Skin of body (tissue), 1 donor: ENCODE measurements at regions not wholly inside any gene's neighbourhood (a gene's known extent, or its start where the extent isn't known, plus 50 kb on each side); places are given as distances from the start of the nearest gene placed in this dataset.
A peak's percentile ranks its signal among the peaks of the same experiment; 100 is the strongest.
"Not testable (repeated sequence)": the region's sequence is repeated elsewhere in the genome, so short reads cannot be mapped to it uniquely, and the experiment has no call there.

Experiments used
- DNase-seq: peaks from one replicate; lab custom pipeline; 2025; lab: John Stamatoyannopoulos, UW

DNA sequence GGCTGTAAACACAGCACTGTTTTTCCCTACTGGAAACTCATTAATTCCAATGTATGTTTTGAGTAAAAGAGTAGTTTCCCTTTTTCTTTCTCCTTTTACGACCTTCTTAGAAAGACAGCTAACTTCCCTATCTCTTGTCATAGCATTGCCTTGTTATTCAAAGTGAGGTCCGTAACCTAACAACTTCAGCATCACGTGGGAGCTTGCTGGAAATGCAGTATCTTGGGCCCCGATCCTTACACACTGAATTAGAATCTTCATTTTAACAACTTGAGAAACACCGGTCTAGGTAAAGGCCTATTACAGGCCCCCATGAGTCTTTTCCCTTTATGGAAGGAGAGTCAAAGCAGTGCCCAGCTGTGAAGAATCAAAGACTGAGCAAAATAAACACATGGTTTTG is 230.7 kb upstream of the PRKD1 start:
- no peak for DNase-seq

DNA sequence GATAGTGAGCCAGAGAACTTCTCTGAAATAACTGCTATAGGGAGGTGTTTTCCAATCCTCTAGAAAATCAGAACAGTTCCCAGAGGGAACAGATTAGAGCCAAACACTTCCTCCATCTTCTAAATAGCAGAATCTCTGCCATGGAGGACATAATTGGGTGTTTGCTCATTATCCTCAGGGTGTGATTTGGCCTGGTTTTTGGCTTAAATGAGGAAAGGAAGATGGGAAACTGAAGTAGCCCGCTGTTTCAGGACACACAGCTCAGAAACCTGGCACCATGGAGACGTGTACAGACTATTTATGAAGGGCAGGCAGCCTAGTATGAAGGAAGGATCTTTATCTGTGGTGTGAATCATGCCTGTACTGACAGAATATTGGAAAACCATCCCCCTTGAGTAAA is 231.7 kb upstream of the PRKD1 start:
- peak; percentile 86 for DNase-seq

DNA sequence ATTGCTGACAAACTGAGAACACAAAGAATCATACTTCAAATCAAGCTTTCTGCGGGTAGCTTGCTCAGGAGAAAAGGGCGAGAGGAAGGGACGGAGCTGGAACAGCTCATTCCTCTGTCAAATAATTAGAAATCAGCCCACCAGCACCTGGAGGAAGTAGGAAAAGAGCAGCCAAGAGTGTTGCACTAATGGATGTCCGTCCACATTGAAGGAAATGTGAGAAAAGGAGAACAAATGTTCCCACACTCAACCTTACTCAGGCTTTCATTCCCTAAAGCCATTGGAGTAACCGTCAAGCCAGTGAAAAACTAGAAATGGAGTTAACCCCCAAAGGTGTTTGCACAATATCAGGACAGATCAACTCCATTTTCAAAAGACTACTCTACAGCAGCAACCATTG is 233.0 kb upstream of the PRKD1 start:
- no peak for DNase-seq

DNA sequence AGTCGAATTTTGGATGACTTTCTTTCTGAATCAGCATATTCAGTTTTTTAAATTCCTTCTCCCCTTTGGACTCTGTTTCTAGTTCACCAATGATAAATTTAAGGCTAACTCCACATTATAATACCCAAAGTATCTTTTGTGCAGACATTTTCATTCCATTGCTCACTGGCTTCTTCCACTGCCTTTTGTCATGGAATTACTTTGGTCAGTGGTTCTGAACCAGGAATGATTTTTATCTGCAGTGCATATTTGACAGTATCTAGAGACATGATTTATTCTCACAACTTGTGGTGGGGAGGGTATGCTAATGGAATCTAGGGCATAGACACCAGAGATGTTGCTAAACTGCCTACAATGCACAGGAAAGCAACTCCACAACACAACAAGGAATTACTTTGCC is 234.4 kb upstream of the PRKD1 start:
- no peak for DNase-seq

DNA sequence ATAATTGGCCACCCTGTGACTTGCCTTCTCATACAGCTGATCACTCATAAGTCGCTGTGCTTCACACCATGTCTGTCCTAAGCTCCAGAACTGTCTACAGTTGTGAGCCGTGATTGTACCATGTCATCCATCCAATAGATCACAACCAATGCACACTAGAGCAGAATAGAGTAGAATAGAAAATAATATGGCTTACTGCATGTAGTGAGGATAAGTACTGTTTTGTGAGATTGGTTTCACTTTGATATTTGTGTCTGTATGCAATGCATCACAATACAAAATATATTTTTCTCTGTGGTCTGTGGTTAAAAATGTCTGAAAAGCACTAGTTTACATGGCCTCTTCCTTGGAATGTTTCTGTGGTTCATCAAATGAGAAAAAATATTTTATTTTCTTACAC is 237.6 kb upstream of the PRKD1 start:
- no peak for DNase-seq

DNA sequence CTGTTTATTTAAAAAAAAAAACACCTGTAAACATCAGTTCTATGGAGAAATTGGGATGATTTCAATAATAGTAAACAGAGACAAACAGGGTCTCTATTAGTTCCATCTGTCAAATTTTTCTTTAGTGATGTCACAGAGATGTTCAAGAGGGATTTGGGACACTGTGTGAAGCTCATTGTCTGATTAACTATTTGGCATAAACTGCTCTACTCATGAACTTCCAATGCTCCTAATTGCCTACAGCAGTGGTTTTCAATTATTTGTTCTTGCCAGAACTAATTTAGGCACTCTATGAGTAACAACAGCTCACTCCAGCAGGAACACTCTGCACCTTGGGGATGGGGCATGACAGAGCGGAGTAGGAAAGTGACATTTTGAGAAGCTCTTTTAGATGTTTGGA is 250.1 kb upstream of the PRKD1 start:
- DNase-seq = peak; percentile 92

DNA sequence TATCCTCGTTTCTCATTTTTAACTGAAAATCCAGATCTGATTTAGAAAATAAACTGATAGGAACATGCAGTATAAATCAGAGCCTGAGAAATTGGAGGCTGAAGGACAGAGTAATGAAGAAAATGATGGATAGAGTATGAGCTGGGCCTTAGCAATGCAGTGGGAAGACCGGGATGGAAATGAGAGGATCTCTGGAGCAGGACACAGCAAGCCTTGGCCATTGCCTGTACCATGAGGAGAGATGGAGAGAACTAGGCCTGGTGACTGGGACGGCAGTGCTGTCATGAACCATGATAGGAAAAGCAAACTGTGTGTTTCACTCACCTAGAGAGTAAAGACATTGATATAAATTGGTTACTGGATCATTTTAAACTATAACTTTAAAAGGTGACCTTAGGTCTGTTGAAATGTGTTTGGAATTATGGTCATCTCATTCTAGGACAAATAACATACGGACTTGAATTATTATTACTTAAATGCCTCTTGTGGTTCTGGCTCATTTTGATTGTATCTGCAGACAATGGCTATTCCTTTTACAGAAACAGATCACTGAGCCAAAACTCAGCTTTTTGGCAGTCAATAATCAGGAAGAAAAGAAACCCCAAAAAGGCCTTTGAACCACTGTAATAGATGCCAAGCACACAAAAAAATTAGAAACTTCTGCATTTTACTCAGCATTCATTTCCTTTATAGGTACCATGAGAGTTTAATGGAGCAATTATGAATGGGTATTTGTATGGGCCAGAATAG is 251.9 kb upstream of the PRKD1 start:
- DNase-seq = no peak

DNA sequence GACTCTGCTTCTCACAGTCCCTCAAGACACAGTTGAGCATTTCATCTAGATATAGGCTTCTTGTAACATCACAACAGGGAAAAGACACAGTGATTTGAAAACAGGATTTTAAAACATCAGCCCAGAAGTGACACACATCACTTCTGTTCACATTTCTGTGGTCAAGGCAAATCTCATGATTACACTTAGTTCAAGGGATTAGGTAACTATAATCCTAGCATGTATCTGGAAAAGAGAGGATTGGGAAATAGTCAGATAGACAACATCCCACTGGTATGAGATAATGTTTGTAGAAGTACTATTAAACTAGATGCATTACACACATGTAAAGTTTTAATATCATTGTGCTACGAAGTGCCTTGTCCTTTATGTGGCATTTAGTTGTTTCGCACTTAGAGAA is 252.6 kb upstream of the PRKD1 start:
- DNase-seq = peak; percentile 1

DNA sequence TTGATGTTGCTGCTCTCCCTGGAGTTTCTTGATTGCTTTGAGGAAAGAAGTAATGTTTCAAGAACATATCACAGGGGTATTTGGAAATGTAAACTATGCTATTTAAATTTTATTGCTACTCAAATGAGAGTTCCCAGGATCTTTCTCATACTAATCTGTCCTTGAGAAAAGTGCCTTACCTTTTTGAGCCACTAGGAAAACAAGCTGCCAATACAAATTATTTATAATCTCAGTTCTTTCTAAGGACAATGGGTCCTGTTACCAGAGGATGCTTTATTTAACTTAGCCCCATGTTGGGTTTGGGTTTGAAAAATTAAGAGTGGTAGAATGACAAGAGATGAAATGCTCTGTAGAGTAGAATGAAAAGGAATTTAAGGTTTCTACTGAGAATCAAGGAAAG is 258.2 kb upstream of the PRKD1 start:
- no peak for DNase-seq

DNA sequence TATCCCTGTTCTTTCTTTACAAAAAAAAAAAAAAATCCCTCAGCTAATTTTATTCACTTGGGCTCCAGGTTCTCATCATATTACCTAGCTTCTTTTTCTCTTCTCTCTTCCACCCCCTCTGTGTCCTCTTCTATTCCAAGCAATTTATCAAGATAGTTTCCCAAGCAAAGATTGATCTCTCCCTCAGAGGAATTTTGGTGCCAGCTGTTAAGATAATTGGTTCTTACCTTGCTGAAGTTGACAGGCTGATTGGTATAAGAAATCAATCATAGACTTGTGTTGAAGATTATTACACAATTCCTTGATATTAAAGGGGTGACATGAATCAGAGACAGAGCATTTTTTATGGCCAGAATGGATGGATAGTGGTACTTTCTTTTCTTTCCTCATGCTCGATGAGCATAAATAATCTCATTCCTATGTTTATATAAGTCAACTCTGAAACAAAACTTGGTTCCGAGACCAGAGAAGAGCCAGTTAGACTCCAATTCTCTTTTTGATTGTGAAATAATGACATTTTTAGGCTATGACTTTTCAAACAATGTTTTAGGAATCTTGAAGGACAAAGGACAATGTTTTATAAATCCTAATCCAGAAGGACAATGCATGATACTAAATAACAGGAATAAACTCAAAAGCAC is 264.1 kb upstream of the PRKD1 start:
- no peak for DNase-seq

DNA sequence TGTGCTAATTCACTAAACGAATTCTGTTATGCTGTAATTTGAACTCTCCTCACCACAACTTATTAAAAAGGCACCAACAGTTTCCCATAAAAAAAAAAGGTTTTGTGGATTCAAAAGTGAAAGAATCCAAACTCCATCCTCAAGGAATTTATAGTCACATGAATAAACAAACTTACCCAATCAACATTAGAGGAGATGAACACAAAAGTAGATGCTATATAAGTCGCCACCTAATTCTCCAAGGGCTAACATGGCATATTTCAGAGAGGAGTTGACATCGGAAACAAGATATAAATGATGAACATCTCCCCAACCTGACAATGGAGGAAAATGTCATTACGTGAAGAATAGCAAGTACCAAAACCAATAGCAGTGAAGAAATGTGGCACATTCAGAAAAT is 265.5 kb upstream of the PRKD1 start:
- no peak for DNase-seq

DNA sequence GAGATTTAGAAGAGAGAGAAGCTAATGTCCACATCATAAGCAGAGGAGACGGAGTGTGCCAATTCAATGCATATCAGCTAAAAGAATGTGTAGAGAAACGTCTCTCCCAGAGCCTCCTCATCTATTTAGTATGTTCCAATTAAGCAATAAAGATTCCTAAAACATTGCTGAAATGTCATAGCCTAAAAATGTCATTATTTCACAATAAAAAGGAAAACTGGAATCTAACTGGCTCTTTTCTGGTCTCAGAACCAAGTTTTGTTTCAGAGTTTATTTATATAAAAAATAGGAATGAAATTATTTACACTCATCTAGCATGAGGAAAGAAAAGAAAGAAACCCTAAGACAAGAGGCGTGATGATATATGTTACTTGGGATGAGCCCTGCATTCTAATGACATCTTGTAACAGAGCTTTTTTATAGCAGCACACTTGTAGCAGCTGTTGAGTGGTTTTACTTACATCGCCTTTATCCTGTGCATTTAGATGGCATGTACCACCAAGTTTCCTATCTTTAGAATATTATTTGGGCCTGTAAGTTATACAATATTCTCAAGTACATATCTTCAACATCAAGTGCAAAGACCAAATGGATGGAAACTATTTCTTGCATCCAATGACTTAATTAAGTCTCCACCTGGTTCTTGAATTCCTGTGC is 266.3 kb upstream of the PRKD1 start:
- peak; percentile 95 for DNase-seq

DNA sequence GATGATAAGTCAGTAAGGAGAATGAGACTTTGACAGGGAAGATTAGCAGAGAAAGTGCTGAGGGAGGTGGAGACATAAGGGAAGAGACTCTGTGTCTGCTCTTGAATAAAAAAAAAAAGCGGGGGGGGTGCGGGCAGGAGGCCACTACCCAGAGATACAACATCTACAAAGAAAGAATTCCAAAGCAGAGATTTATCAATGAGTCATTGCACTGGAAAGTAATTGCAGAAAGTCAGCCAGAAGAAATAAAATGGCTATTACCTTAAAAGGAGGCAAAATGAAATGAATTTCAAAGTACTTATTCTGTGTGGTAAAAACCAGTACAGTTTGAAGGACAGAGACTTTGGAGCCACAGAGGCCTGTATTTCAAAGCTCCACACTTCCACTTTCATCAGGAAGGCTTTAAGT is 267.1 kb upstream of the PRKD1 start:
- peak; percentile 38 for DNase-seq

DNA sequence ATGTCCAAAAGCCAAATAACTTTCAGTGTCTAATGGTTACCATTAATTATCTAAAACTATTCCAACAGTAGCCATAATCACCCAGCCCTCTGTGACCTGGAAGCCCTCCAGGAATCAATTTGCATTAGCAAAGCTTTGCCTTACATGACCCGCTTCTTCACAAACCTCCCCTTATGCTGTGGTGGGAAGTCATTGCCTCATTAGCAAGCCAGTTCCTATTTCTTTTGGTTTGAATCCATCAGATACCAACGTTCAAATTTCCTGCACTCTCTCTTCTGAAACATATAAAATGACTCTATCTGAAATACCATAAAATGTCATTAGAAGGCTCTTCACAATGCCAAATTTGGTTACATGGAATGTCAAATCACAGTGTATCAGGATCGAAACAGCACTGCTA is 268.3 kb upstream of the PRKD1 start:
- DNase-seq = no peak

DNA sequence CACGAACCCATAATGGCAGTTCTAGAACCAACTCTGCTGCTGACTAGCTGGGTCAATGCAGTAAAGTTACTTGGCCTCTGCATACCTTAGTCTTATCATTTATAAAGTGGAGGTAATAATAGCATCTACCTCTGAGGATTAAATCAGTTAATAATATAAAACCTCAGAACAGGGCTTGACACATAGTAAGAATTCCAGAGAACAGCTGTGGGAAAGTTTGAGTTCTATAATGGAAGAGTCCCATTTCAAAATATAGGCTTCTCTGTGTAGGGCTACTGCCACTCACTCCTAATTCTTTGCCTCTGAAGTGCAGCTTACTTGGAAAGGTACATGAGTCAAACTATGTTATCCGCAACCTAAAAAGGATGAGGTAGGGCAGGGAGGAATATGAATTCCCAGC is 269.2 kb upstream of the PRKD1 start:
- DNase-seq = no peak

DNA sequence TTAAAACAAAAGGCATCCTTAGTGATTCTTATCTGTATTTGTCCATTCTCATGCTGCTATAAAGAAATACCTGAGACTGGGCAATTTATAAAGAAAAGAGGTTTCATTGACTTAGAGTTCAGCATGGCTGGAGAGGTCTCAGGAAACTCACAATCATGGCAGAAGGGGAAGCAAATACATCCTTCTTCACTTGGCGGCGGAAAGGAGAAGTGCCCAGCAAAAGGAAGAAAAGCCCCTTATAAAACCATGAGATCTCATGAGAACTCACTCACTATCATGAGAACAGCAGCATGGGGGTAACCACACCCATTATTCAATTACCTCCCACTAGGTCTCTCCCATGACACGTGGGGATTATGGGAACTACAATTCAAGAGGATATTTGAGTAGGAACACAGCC is 271.1 kb upstream of the PRKD1 start:
- not testable (repeated sequence) for DNase-seq

DNA sequence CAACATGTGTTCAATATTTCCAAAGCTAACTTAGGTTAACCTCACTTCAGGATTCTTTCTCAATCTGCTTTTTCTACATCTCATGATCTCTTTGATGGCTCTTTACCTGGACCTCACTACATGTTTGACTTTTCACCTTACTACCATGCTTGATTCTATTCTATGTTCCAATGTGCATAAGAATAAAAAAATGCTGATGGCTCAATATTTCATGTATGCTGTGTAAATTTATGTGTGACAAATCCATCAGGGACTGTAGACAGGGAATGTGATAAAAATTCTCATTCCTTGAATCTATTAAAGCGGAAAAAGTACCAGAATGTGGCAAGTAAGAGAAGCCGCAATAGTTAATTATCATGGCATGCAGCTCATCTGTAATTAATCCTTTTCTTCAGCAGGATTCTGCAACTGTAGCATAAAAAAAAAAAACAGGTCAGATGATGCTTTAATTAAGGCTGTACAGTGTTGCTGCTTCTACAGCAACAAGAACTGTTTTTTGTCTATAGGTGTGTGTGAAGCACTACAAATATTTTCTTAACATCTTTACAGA is 276.9 kb upstream of the PRKD1 start:
- DNase-seq = no peak

DNA sequence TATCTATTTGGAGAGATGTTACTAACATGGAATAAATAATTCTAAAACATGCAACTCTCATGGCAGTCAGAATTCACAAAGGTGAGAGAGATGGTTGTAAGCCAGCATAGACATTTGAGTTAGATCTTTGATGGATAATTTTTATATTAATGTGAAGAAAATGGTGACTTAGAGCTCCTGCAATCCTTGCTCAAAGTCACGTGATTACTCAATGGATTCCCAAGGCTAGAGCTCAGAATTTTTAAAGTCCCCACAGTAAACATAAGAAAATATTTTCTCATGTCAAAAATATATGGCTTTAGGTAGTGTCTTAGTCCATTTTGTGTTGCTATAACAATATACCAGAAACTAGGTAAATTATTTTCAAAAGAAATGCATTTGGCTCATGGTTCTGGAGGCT is 281.5 kb upstream of the PRKD1 start:
- no peak for DNase-seq

DNA sequence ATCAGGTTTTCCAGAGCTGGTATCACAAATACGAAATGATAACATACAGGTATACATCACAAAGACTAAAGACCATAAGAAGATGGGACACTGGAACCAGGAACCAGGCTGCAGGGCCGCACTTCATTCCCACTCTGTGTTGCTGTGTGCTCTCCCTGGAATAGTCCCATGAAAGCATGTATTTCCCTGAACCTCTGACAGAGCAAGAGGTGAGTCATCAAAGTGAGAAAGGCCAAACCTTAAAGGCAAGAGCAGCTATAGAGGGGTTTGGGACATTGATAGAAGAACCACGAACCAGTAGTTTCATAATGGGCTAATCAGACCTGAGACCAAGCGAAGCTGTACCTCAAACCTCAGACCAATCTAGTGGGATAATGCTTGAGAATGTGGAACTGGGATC is 283.0 kb upstream of the PRKD1 start:
- no peak for DNase-seq

DNA sequence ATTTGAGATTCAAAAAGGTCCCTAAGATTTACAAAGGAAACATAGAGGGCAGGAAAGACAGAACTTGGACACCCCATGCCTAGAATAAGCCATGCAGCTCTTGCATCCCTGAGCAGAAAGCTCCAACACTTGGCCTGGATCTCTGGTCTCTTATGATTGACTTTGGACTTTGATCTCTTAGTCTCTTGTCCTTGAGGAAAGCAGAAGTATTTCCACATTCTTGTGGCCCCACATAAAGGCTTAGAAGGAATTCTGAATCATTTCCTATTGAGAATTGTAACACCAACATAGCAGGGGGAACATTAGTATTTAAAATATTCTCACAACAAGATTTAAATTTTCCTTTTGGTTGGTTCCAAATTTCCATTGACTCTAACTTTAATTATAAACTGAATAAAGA is 283.7 kb upstream of the PRKD1 start:
- no peak for DNase-seq

DNA sequence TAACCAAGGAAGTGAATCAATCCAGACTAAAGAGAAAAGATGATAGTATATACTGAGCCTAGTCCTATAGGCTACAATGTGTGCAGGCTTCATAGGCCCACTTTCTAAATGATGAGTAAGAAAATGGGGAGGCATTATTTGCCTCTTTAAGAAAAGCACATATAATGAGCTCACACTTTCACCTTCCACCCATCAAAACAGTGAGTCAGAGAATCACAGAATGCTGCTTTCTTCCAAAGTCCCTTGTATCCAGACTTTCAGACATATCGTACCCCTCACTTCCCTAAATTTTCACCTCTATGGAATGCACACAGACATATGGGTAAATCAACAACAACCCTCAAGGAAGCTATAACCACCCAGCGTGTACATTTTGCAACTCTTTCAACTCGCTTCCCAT is 286.4 kb upstream of the PRKD1 start:
- DNase-seq = no peak

DNA sequence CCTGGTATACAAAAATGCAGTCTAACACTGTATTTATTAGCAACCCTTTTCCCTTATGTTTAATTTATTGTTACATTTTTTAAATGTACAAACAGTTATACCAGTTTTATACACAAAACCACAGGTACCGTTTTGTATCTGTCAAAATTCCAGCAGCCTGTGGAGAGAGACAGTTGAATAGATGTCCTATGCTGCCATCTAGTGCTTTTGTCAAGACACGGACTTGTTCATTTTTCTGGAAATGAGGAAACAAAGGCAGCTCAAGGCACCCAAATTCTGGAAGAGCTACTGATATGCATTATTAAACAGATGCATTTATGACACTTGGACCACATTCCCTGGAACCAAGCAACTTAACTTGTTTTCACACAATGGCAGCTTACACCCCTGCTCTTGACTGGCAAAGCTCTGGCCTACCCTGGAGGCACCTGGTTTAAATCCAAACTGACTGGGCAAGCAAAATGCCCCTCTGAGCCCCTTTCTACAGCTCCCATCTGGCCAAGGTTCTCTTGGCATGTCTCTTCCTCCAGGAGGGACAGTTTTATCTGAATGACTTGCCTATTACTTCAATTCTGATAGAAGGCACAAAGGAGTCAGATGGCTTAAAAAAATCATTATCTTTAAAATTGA is 286.9 kb upstream of the PRKD1 start:
- DNase-seq = peak; percentile 57
